Keratinocyte (primary cell): ENCODE measurements at regions not wholly inside any gene's neighbourhood (a gene's known extent, or its start where the extent isn't known, plus 50 kb on each side); places are given as distances from the start of the nearest gene placed in this dataset.

Source experiments
- CTCF ChIP-seq, 3 experiments: IDR thresholded peaks in 1 of 3; conservative IDR thresholded peaks in 1 of 3; optimal IDR thresholded peaks in 1 of 3; 2 replicates in 2 of 3; 3 replicates in 1 of 3; pipeline versions ENCODE3 to v1.5.1; 2011; ENCODE audit warnings: low read length in 3 of 3, mild to moderate bottlenecking in 3 of 3, moderate library complexity in 2 of 3, control low read depth in 1 of 3, inconsistent platforms in 1 of 3; ENCODE audit not compliant: insufficient read depth in 2 of 3; ENCODE audit errors: extremely low read depth in 1 of 3
- EZH2 ChIP-seq: IDR thresholded peaks from one replicate; pipeline ENCODE4 v1.6.1; 2012; ENCODE audit warnings: inconsistent platforms, mild to moderate bottlenecking, low read length, moderate library complexity

DNA sequence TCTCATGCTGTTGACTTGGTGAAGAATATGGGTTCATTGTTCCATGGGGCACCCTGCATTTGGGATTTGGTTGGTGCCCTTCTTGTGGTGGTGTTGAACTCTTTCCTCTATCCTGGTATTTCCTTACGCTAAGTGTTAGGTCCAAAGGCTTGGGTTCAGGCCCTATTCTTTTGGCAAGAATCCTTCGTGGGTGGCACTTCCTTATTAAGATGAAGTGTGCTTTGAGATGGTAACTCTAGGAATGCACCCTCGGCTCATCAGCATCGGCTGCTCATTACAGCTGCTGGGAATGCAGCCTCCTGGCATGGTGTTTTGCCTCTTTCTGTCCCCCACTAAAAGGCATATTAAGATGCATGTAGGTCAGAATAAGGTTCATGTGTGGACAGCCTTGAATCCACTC lies 380.7 kb downstream of the RPS24 start:
- TF ChIP-seq CTCF (optimal IDR thresholded peaks at IDR 0.05 in 1 of 3, IDR thresholded peaks at IDR 0.05 in 1 of 3, conservative IDR thresholded peaks at IDR 0.05 in 1 of 3; ENCODE audit: extremely low read depth in 1 of 3, insufficient read depth in 2 of 3, low read length in 3 of 3) = no peak
- no peak for TF ChIP-seq EZH2
